ENCODE measurements at regions not wholly inside any gene's neighbourhood (a gene's known extent, or its start where the extent isn't known, plus 50 kb on each side); places are given as distances from the start of the nearest gene placed in this dataset.

GRCh38 chr14:97101561-97101960 lies 304.4 kb downstream of the VRK1 start:
- H3K4me1 ChIP-seq (ENCODE audit: insufficient read depth, poor library complexity, severe bottlenecking) = no peaks in the 10 kb centered on the region
- H3K27me3 ChIP-seq (ENCODE audit: insufficient read depth, poor library complexity, severe bottlenecking) = no peaks in the 10 kb centered on the region
- no peak overlapping the region for H3K4me3 ChIP-seq (ENCODE audit: severe bottlenecking)
- TF ChIP-seq CTCF (IDR thresholded peaks at IDR 0.05; ENCODE audit: poor library complexity, severe bottlenecking) = no peak
- no peak for DNase-seq (ENCODE audit: low spot score)
- no peaks in the 10 kb centered on the region for H3K9me3 ChIP-seq (ENCODE audit: severe bottlenecking)
- no peaks in the 10 kb centered on the region for H3K36me3 ChIP-seq (ENCODE audit: low read depth)
- ATAC-seq (ENCODE audit: low read depth) = no peak
- no peak overlapping the region for H3K27ac ChIP-seq (ENCODE audit: poor library complexity, severe bottlenecking)

DNA sequence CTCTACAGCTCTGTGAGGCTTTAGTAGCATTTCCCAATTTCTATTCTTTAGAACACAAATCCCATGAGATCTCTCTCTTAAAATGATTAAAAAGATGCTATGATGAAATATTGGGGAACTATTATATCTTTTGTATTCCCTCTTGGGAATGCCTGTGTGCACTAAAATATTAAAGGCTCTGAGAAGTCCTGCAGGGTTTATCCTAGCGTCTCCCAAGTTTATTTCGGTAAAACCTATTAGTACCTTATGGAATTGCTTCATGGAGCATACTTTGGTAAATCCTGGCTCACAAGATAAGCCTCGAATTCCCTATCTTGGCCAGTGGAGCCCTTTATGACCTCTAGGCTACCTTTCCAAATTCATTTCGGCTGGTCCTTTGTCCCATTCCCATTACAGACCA lies 306.8 kb downstream of the VRK1 start:
- Histone ChIP-seq H3K9me3 (ENCODE audit: severe bottlenecking) (no peaks in the 10 kb centered on the region), H3K4me1 (ENCODE audit: insufficient read depth, poor library complexity, severe bottlenecking) (peaks cover 7% of the 10 kb centered on the region), H3K36me3 (ENCODE audit: low read depth) (no peaks in the 10 kb centered on the region), H3K27ac (ENCODE audit: poor library complexity, severe bottlenecking) (no peak overlapping the region), H3K4me3 (ENCODE audit: severe bottlenecking) (no peak overlapping the region), H3K27me3 (ENCODE audit: insufficient read depth, poor library complexity, severe bottlenecking) (no peaks in the 10 kb centered on the region)
- DNase-seq (ENCODE audit: low spot score) = no peak
- TF ChIP-seq CTCF (IDR thresholded peaks at IDR 0.05; ENCODE audit: poor library complexity, severe bottlenecking) = no peak
- ATAC-seq (ENCODE audit: low read depth) = no peak

- no peaks in the 10 kb centered on the region for H3K27me3 ChIP-seq (ENCODE audit: insufficient read depth, poor library complexity, severe bottlenecking)
- TF ChIP-seq CTCF (IDR thresholded peaks at IDR 0.05; ENCODE audit: poor library complexity, severe bottlenecking) = no peak
- no peaks in the 10 kb centered on the region for H3K9me3 ChIP-seq (ENCODE audit: severe bottlenecking)
- peak overlapping the region; percentile 54 for H3K27ac ChIP-seq (ENCODE audit: poor library complexity, severe bottlenecking)
- peaks cover 7% of the 10 kb centered on the region for H3K4me1 ChIP-seq (ENCODE audit: insufficient read depth, poor library complexity, severe bottlenecking)
- DNase-seq (ENCODE audit: low spot score) = no peak
- H3K4me3 ChIP-seq (ENCODE audit: severe bottlenecking) = no peak overlapping the region
- H3K36me3 ChIP-seq (ENCODE audit: low read depth) = no peaks in the 10 kb centered on the region
- no peak for ATAC-seq (ENCODE audit: low read depth)
Observed at GRCh38 chr14:97106166-97106565, 309.0 kb downstream of the VRK1 start.

DNA sequence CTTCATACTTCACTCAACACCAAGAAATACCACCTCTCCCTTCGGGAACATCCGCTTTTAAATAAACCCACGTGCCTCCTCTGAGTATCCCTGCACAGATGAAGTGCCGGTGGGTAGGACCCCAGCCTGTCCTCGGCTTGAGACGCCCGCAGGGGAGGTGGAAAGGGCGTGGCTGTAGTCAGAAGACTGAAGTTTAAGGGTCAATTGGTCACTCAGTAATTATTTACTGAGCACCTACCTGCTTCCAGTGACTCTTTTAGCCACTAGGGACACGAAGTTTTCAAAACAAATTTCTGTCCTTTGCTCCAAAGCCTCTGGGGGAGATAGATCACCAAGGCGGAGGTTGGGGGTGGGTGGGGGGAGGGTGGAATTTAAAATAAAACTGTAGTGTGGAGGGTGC lies 309.4 kb downstream of the VRK1 start:
- DNase-seq (ENCODE audit: low spot score) (no peak), ATAC-seq (ENCODE audit: low read depth) (no peak)
- no peak overlapping the region for H3K4me3 ChIP-seq (ENCODE audit: severe bottlenecking)
- no peak for TF ChIP-seq CTCF (IDR thresholded peaks at IDR 0.05; ENCODE audit: poor library complexity, severe bottlenecking)
- H3K27me3 ChIP-seq (ENCODE audit: insufficient read depth, poor library complexity, severe bottlenecking) = no peaks in the 10 kb centered on the region
- no peaks in the 10 kb centered on the region for H3K36me3 ChIP-seq (ENCODE audit: low read depth)
- H3K4me1 ChIP-seq (ENCODE audit: insufficient read depth, poor library complexity, severe bottlenecking) = peaks cover 7% of the 10 kb centered on the region
- peak overlapping the region; percentile 54 for H3K27ac ChIP-seq (ENCODE audit: poor library complexity, severe bottlenecking)
- H3K9me3 ChIP-seq (ENCODE audit: severe bottlenecking) = no peaks in the 10 kb centered on the region

GRCh38 chr14:97107080-97107479 lies 309.9 kb downstream of the VRK1 start:
- peak; percentile 78 for ATAC-seq (ENCODE audit: low read depth)
- Histone ChIP-seq H3K4me1 (ENCODE audit: insufficient read depth, poor library complexity, severe bottlenecking) (peaks cover 7% of the 10 kb centered on the region), H3K27me3 (ENCODE audit: insufficient read depth, poor library complexity, severe bottlenecking) (no peaks in the 10 kb centered on the region), H3K4me3 (ENCODE audit: severe bottlenecking) (no peak overlapping the region), H3K27ac (ENCODE audit: poor library complexity, severe bottlenecking) (peak overlapping the region; percentile 54), H3K9me3 (ENCODE audit: severe bottlenecking) (no peaks in the 10 kb centered on the region), H3K36me3 (ENCODE audit: low read depth) (no peaks in the 10 kb centered on the region)
- DNase-seq (ENCODE audit: low spot score) = peak; percentile 77
- no peak for TF ChIP-seq CTCF (IDR thresholded peaks at IDR 0.05; ENCODE audit: poor library complexity, severe bottlenecking)

Measured in RWPE2 (cell line).